H9 (cell line): ENCODE measurements at regions not wholly inside any gene's neighbourhood (a gene's known extent, or its start where the extent isn't known, plus 50 kb on each side); places are given as distances from the start of the nearest gene placed in this dataset.

Experiments used
- DNase-seq: peaks from one replicate; pipeline ENCODE4 v3.0.0-alpha.2; 2017
- H2AFZ ChIP-seq: one replicate; pipeline ENCODE4 v1.6.1; 2013; ENCODE audit warnings: mild to moderate bottlenecking, low read length, control low read depth, moderate library complexity
- H2AK5ac ChIP-seq: 2 replicates; pipeline ENCODE4 v1.6.1; 2013; ENCODE audit warnings: low read length, control low read depth, mixed read lengths; ENCODE audit not compliant: insufficient read length
- H2BK120ac ChIP-seq: one replicate; pipeline ENCODE4 v1.6.1; 2013; ENCODE audit warnings: low read depth, mild to moderate bottlenecking, low read length, control low read depth, inconsistent platforms; ENCODE audit not compliant: poor library complexity, severe bottlenecking
- H2BK12ac ChIP-seq: 2 replicates; pipeline ENCODE4 v1.6.1; 2013; ENCODE audit warnings: low read length, control low read depth, mixed read lengths, low read depth; ENCODE audit not compliant: insufficient read length
- H2BK15ac ChIP-seq: 2 replicates; pipeline ENCODE4 v1.6.1; 2013; ENCODE audit warnings: low read depth, low read length, control low read depth
- H2BK20ac ChIP-seq: one replicate; pipeline ENCODE4 v1.6.1; 2013; ENCODE audit warnings: low read depth, mild to moderate bottlenecking, low read length, control low read depth, inconsistent platforms; ENCODE audit not compliant: poor library complexity, severe bottlenecking
- H2BK5ac ChIP-seq: 2 replicates; pipeline ENCODE4 v1.6.1; 2013; ENCODE audit warnings: low read length, control low read depth, mixed read lengths; ENCODE audit not compliant: insufficient read length
- H3K14ac ChIP-seq: 2 replicates; pipeline ENCODE4 v1.6.1; 2013; ENCODE audit warnings: low read length, control low read depth; ENCODE audit not compliant: insufficient read depth
- H3K18ac ChIP-seq: 2 replicates; pipeline ENCODE4 v1.6.1; 2013; ENCODE audit warnings: low read depth, mild to moderate bottlenecking, mixed read lengths, low read length, control low read depth; ENCODE audit not compliant: insufficient read length
- H3K23ac ChIP-seq: 2 replicates; pipeline ENCODE4 v1.6.1; 2013; ENCODE audit warnings: low read length, control low read depth, mixed read lengths, low read depth; ENCODE audit not compliant: insufficient read length
- H3K23me2 ChIP-seq: 2 replicates; pipeline ENCODE4 v1.6.1; 2013; ENCODE audit warnings: low read depth, mild to moderate bottlenecking, mixed read lengths, low read length, control low read depth; ENCODE audit not compliant: insufficient read length, poor library complexity, severe bottlenecking
- H3K27ac ChIP-seq: 2 replicates; pipeline ENCODE4 v1.5.1; 2013; ENCODE audit warnings: low read length, control low read depth, mixed read lengths, low read depth; ENCODE audit not compliant: insufficient read length
- H3K27me3 ChIP-seq: 2 replicates; pipeline ENCODE4 v1.6.1; 2013; ENCODE audit warnings: low read length, control low read depth, inconsistent platforms; ENCODE audit not compliant: insufficient read depth
- H3K4ac ChIP-seq: 2 replicates; pipeline ENCODE4 v1.6.1; 2013; ENCODE audit warnings: low read depth, mild to moderate bottlenecking, control low read depth, inconsistent platforms, low read length, moderate library complexity
- H3K4me1 ChIP-seq: 2 replicates; pipeline ENCODE4 v1.6.1; 2013; ENCODE audit warnings: low read length, control low read depth, inconsistent platforms; ENCODE audit not compliant: insufficient read depth
- H3K4me2 ChIP-seq: 2 replicates; pipeline ENCODE4 v1.6.1; 2013; ENCODE audit warnings: low read length, control low read depth, mixed read lengths; ENCODE audit not compliant: insufficient read length, insufficient read depth
- H3K56ac ChIP-seq: 2 replicates; pipeline ENCODE4 v1.6.1; 2013; ENCODE audit warnings: low read depth, mild to moderate bottlenecking, mixed read lengths, low read length, control low read depth; ENCODE audit not compliant: insufficient read length
- H3K79me1 ChIP-seq: 2 replicates; pipeline ENCODE4 v1.6.1; 2013; ENCODE audit warnings: low read depth, mild to moderate bottlenecking, moderate library complexity, low read length, control low read depth, inconsistent platforms; ENCODE audit not compliant: insufficient read depth, poor library complexity, severe bottlenecking
- H3K79me2 ChIP-seq: 2 replicates; pipeline ENCODE4 v1.6.1; 2013; ENCODE audit warnings: low read length, control low read depth, inconsistent platforms; ENCODE audit not compliant: insufficient read depth
- H3K9ac ChIP-seq: 2 replicates; pipeline ENCODE4 v1.6.1; 2013; ENCODE audit warnings: low read length, control low read depth, mixed read lengths; ENCODE audit not compliant: insufficient read length; ENCODE audit errors: extremely low read depth
- H3K9me3 ChIP-seq: one replicate; pipeline ENCODE4 v1.6.1; 2013; ENCODE audit warnings: low read depth, low read length, inconsistent platforms; ENCODE audit not compliant: control insufficient read depth
- H3T11ph ChIP-seq: one replicate; pipeline ENCODE4 v1.6.1; 2013; ENCODE audit warnings: mild to moderate bottlenecking, low read length, control low read depth, inconsistent platforms
- H4K20me1 ChIP-seq: one replicate; pipeline ENCODE4 v1.6.1; 2013; ENCODE audit not compliant: control insufficient read depth, insufficient read length, insufficient read depth
- H4K5ac ChIP-seq: 2 replicates; pipeline ENCODE4 v1.6.1; 2013; ENCODE audit warnings: low read depth, mild to moderate bottlenecking, mixed read lengths, low read length, control low read depth; ENCODE audit not compliant: insufficient read length
- H4K8ac ChIP-seq: replicated peaks from 2 replicates; pipeline ENCODE4 v1.6.1; 2013; ENCODE audit warnings: low read length, control low read depth, mixed read lengths, low read depth; ENCODE audit not compliant: insufficient read length
- H4K91ac ChIP-seq: 2 replicates; pipeline ENCODE4 v1.6.1; 2013; ENCODE audit warnings: low read depth, mild to moderate bottlenecking, moderate library complexity, mixed read lengths, low read length, control low read depth; ENCODE audit not compliant: insufficient read length
- H3K27ac Mint-ChIP-seq, 3 experiments: 2 replicates in 2 of 3; 3 replicates in 1 of 3; pipeline ENCODE4 v1.8.0; 2020 to 2021; ENCODE audit warnings: mixed read lengths in 3 of 3, mild to moderate bottlenecking in 1 of 3, moderate library complexity in 1 of 3
- H3K27me3 Mint-ChIP-seq: 2 replicates; pipeline ENCODE4 v1.8.0; 2021; ENCODE audit warnings: low read depth, mild to moderate bottlenecking, moderate library complexity, mixed read lengths
- H3K36me3 Mint-ChIP-seq, 3 experiments: 2 replicates in 2 of 3; 3 replicates in 1 of 3; pipeline ENCODE4 v1.8.0; 2020 to 2021; ENCODE audit warnings: low read depth in 3 of 3, mixed read lengths in 3 of 3; ENCODE audit not compliant: insufficient read depth in 1 of 3
- H3K4me1 Mint-ChIP-seq, 2 experiments: 2 replicates each; pipeline ENCODE4 v1.8.0; 2020; ENCODE audit warnings: mixed read lengths in 2 of 2
- H3K4me3 Mint-ChIP-seq, 2 experiments: 2 replicates in 1 of 2; 3 replicates in 1 of 2; pipeline ENCODE4 v1.8.0; 2020 to 2021; ENCODE audit warnings: mild to moderate bottlenecking in 2 of 2, mixed read lengths in 2 of 2, moderate library complexity in 1 of 2
- H3K9me3 Mint-ChIP-seq, 2 experiments: 2 replicates in 1 of 2; 3 replicates in 1 of 2; pipeline ENCODE4 v1.8.0; 2020; ENCODE audit warnings: mild to moderate bottlenecking in 2 of 2, mixed read lengths in 2 of 2, moderate library complexity in 1 of 2
- WGBS: extraction: QIAGEN DNeasy Blood & Tissue Kit; methylation state at CpG from one replicate; pipeline ENCODE4 v1.1.7; 2013; ENCODE audit warnings: missing lambda C conversion rate, low lambda C conversion rate, mixed read lengths; ENCODE audit not compliant: insufficient read length; ENCODE audit errors: extremely low coverage; 5-methylcytosine and 5-hydroxymethylcytosine counted together
- TF ChIP-seq, protein P1 (sequence below): fragments of 200-600 bp; sonication (generic); conservative IDR thresholded peaks from 3 replicates; pipeline ENCODE4 v1.8.0; 2021; ENCODE audit warnings: antibody characterized with exemption, mild to moderate bottlenecking

DNA sequence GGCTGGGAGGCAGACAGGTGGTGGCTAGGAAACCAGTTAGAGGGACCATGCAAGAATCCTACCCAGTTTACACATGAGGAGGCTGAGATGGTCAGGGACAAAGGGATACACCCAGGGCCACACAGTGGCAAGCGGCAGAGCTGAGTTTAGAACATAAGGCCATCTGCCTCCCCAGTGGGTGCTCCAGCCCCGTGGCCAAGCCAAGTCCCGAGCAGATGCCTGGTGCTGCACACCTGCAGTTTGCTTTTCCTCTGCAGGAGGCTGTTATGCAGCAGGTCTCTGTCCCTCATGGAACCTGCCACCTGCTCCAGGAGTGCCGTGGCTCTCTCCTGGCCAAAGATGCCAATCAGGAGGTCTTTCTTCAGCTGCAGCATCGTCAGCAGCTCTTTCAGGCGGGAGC is 70.8 kb downstream of the SYNE3 start:
- no peaks in the 10 kb centered on the region for H3K36me3 Mint-ChIP-seq
- H3K23me2 ChIP-seq, result no peaks in the 10 kb centered on the region

More for the DNA sequence above, 70.8 kb downstream of the SYNE3 start:
- no peak overlapping the region for H3K56ac ChIP-seq
- Mint-ChIP-seq H3K4me1 (peaks cover 0 to 6% of the 10 kb centered on the region in 2 experiments; a peak in 2 of 4 replicates), H3K27ac (no peak overlapping the region), H3K27me3 (peaks cover 2% of the 10 kb centered on the region; the same call in 1 of the 2 replicates), H3K9me3 (peaks cover 0 to 3% of the 10 kb centered on the region in 2 experiments; a peak in 1 of 5 replicates), H3K4me3 (no peak overlapping the region)
- no peak overlapping the region for H3K18ac ChIP-seq
- no peak overlapping the region for H2BK120ac ChIP-seq
- H3T11ph ChIP-seq, result no peak overlapping the region
- no CpG with 5 or more reads among the region's 6 CpGs for WGBS
- no peak overlapping the region for H3K4me2 ChIP-seq
- no peak overlapping the region for H2BK20ac ChIP-seq
- no peaks in the 10 kb centered on the region for H3K9me3 ChIP-seq
- no peaks in the 10 kb centered on the region; the same call in 1 of the 2 replicates for H3K27me3 ChIP-seq
- no peak overlapping the region for H4K5ac ChIP-seq
- H3K4me1 ChIP-seq, result no peaks in the 10 kb centered on the region
- H2BK12ac ChIP-seq, result no peak overlapping the region
- H2BK5ac ChIP-seq, result no peak overlapping the region
- no peak overlapping the region for H3K27ac ChIP-seq
- DNase-seq, result no peak
- H3K4ac ChIP-seq, result no peak overlapping the region
- H3K79me1 ChIP-seq, result no peaks in the 10 kb centered on the region
- no peak overlapping the region for H4K8ac ChIP-seq
- no peak overlapping the region for H3K9ac ChIP-seq
- no peak overlapping the region for H2AFZ ChIP-seq
- H4K20me1 ChIP-seq, result no peaks in the 10 kb centered on the region
- H3K14ac ChIP-seq, result no peak overlapping the region
- no peaks in the 10 kb centered on the region for H3K79me2 ChIP-seq
- no peak overlapping the region for H2AK5ac ChIP-seq
- no peak overlapping the region for H3K23ac ChIP-seq
- H2BK15ac ChIP-seq, result no peak overlapping the region
- H4K91ac ChIP-seq, result no peak overlapping the region
- TF ChIP-seq, protein P1, sequence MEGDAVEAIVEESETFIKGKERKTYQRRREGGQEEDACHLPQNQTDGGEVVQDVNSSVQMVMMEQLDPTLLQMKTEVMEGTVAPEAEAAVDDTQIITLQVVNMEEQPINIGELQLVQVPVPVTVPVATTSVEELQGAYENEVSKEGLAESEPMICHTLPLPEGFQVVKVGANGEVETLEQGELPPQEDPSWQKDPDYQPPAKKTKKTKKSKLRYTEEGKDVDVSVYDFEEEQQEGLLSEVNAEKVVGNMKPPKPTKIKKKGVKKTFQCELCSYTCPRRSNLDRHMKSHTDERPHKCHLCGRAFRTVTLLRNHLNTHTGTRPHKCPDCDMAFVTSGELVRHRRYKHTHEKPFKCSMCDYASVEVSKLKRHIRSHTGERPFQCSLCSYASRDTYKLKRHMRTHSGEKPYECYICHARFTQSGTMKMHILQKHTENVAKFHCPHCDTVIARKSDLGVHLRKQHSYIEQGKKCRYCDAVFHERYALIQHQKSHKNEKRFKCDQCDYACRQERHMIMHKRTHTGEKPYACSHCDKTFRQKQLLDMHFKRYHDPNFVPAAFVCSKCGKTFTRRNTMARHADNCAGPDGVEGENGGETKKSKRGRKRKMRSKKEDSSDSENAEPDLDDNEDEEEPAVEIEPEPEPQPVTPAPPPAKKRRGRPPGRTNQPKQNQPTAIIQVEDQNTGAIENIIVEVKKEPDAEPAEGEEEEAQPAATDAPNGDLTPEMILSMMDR, result no peak
